ENCODE measurements at regions not wholly inside any gene's neighbourhood (a gene's known extent, or its start where the extent isn't known, plus 50 kb on each side); places are given as distances from the start of the nearest gene placed in this dataset.
A peak's percentile ranks its signal among the peaks of the same experiment; 100 is the strongest.

- TF ChIP-seq EZH2phosphoT487 (IDR thresholded peaks at IDR 0.05; ENCODE audit: borderline replicate concordance, low read depth, low read length) (no peak), CTCF (conservative IDR thresholded peaks at IDR 0.05; ENCODE audit: low read length) (no peak)
- ChIA-PET CTCF (ENCODE audit: unreplicated experiment) (interaction anchor here (0.6 kb wide), 1 partner anchor 31 kb away, joined by 3 read pairs; no protein-coding TSS in a partner anchor), POLR2A (interaction anchor here (1.1 kb wide), 1 partner anchor 10 kb away, joined by 3 read pairs; no protein-coding TSS in a partner anchor)
- no peaks in the 10 kb centered on the region for H3K4me1 ChIP-seq (ENCODE audit: insufficient read depth, low read length, poor library complexity, severe bottlenecking)
- H3K9me2 ChIP-seq (ENCODE audit: insufficient read depth, low read length): no peaks in the 10 kb centered on the region
- no TSS peak for BruUV-seq (replicated peaks)
- DNase-seq (ENCODE audit: low spot score): no peak
- H3K4me3 ChIP-seq (ENCODE audit: low read depth, low read length, poor library complexity, severe bottlenecking): no peak overlapping the region
- H3K27ac ChIP-seq (ENCODE audit: low read depth, low read length, poor library complexity, severe bottlenecking): no peak overlapping the region
- no peaks in the 10 kb centered on the region for H3K79me2 ChIP-seq (ENCODE audit: insufficient read depth, low read depth, low read length)
- 0 out of 2 replicates have a peak overlapping the region, but pooled peaks have one; percentile 3 for H2AFZ ChIP-seq (ENCODE audit: low read length)
- no peaks in the 10 kb centered on the region for H4K20me1 ChIP-seq (ENCODE audit: insufficient read depth, low read length)
- H3K4me2 ChIP-seq (ENCODE audit: low read length): no peak overlapping the region
- H3K36me3 ChIP-seq (ENCODE audit: insufficient read depth, low read length): no peaks in the 10 kb centered on the region
- intact Hi-C loops (cut with micrococcal nuclease; ENCODE audit: unreplicated experiment): no loop called here
- H3K9me3 ChIP-seq (ENCODE audit: low read length): no peaks in the 10 kb centered on the region
Measured at GRCh38 chr5:124876566-124876965, 130.1 kb upstream of the ZNF608 start.

- CTCF ChIA-PET (ENCODE audit: unreplicated experiment): no interaction called here
- TF ChIP-seq EZH2phosphoT487 (IDR thresholded peaks at IDR 0.05; ENCODE audit: borderline replicate concordance, low read depth, low read length) (no peak), CTCF (conservative IDR thresholded peaks at IDR 0.05; ENCODE audit: low read length) (no peak)
- no peak overlapping the region for H3K4me3 ChIP-seq (ENCODE audit: low read depth, low read length, poor library complexity, severe bottlenecking)
- POLR2A ChIA-PET: interaction anchor here (0.6 kb wide), 1 partner anchor 152 kb away, joined by 3 read pairs; no protein-coding TSS in a partner anchor
- intact Hi-C loops (cut with micrococcal nuclease; ENCODE audit: unreplicated experiment): no loop called here
- H3K9me2 ChIP-seq (ENCODE audit: insufficient read depth, low read length): no peaks in the 10 kb centered on the region
- H3K36me3 ChIP-seq (ENCODE audit: insufficient read depth, low read length): no peaks in the 10 kb centered on the region
- no TSS peak for BruUV-seq (replicated peaks)
- H2AFZ ChIP-seq (ENCODE audit: low read length): no peak overlapping the region
- no peak overlapping the region for H3K4me2 ChIP-seq (ENCODE audit: low read length)
- no peaks in the 10 kb centered on the region for H3K9me3 ChIP-seq (ENCODE audit: low read length)
- H3K79me2 ChIP-seq (ENCODE audit: insufficient read depth, low read depth, low read length): no peaks in the 10 kb centered on the region
- no peaks in the 10 kb centered on the region for H4K20me1 ChIP-seq (ENCODE audit: insufficient read depth, low read length)
- no peak overlapping the region for H3K27ac ChIP-seq (ENCODE audit: low read depth, low read length, poor library complexity, severe bottlenecking)
- no peaks in the 10 kb centered on the region for H3K4me1 ChIP-seq (ENCODE audit: insufficient read depth, low read length, poor library complexity, severe bottlenecking)
- DNase-seq (ENCODE audit: low spot score): no peak
Measured at GRCh38 chr5:124876983-124877382, 130.5 kb upstream of the ZNF608 start.

GRCh38 chr5:124877501-124878146 is 131.2 kb upstream of the ZNF608 start:
- H2AFZ ChIP-seq (ENCODE audit: low read length): no peak overlapping the region
- H3K4me3 ChIP-seq (ENCODE audit: low read depth, low read length, poor library complexity, severe bottlenecking): no peak overlapping the region
- H3K9me2 ChIP-seq (ENCODE audit: insufficient read depth, low read length): no peaks in the 10 kb centered on the region
- no TSS peak for BruUV-seq (replicated peaks)
- H3K9me3 ChIP-seq (ENCODE audit: low read length): no peaks in the 10 kb centered on the region
- intact Hi-C loops (cut with micrococcal nuclease; ENCODE audit: unreplicated experiment): no loop called here
- H4K20me1 ChIP-seq (ENCODE audit: insufficient read depth, low read length): no peaks in the 10 kb centered on the region
- H3K4me2 ChIP-seq (ENCODE audit: low read length): no peak overlapping the region
- no peaks in the 10 kb centered on the region for H3K36me3 ChIP-seq (ENCODE audit: insufficient read depth, low read length)
- CTCF ChIA-PET (ENCODE audit: unreplicated experiment): no interaction called here
- no peak overlapping the region for H3K27ac ChIP-seq (ENCODE audit: low read depth, low read length, poor library complexity, severe bottlenecking)
- no peaks in the 10 kb centered on the region for H3K79me2 ChIP-seq (ENCODE audit: insufficient read depth, low read depth, low read length)
- H3K4me1 ChIP-seq (ENCODE audit: insufficient read depth, low read length, poor library complexity, severe bottlenecking): no peaks in the 10 kb centered on the region
- DNase-seq (ENCODE audit: low spot score): no peak
- POLR2A ChIA-PET: interaction anchor here (0.6 kb wide), 1 partner anchor 153 kb away, joined by 3 read pairs; no protein-coding TSS in a partner anchor
- TF ChIP-seq EZH2phosphoT487 (IDR thresholded peaks at IDR 0.05; ENCODE audit: borderline replicate concordance, low read depth, low read length) (no peak), CTCF (conservative IDR thresholded peaks at IDR 0.05; ENCODE audit: low read length) (no peak)
